WTC11 (cell line): ENCODE measurements at regions not wholly inside any gene's neighbourhood (a gene's known extent, or its start where the extent isn't known, plus 50 kb on each side); places are given as distances from the start of the nearest gene placed in this dataset.

Experiments
- ATAC-seq: fragments of 200-7000 bp; cut with Tn5 transposase; 2 replicates; pipeline ENCODE4 v1.10.0; 2021; ENCODE audit warnings: mild to moderate bottlenecking, moderate library complexity
- CTCF ChIA-PET: fragments of 300-600 bp; sonication (Branson Sonifier 250); formaldehyde crosslinking; loops from one replicate; lab custom pipeline; 2021; ENCODE audit warnings: antibody characterized with exemption; lab: Charles Lee
- POLR2A ChIA-PET: fragments of 350-600 bp; sonication (Branson Sonifier 250); formaldehyde crosslinking; loops from one replicate; lab custom pipeline; 2021; ENCODE audit warnings: antibody characterized with exemption; lab: Charles Lee
- DNase-seq: peaks from one replicate; pipeline ENCODE4 v3.0.0; 2021; ENCODE audit warnings: low spot score
- H3K27ac Mint-ChIP-seq: 2 replicates; pipeline ENCODE4 v1.8.0; 2021; ENCODE audit warnings: mixed read lengths
- H3K27me3 Mint-ChIP-seq: 2 replicates; pipeline ENCODE4 v1.8.0; 2021; ENCODE audit warnings: low read depth, mild to moderate bottlenecking, moderate library complexity, mixed read lengths
- H3K36me3 Mint-ChIP-seq: 2 replicates; pipeline ENCODE4 v1.8.0; 2021; ENCODE audit warnings: mixed read lengths
- H3K4me1 Mint-ChIP-seq: 2 replicates; pipeline ENCODE4 v1.8.0; 2022; ENCODE audit warnings: mixed read lengths
- H3K4me3 Mint-ChIP-seq: 2 replicates; pipeline ENCODE4 v1.8.0; 2021; ENCODE audit warnings: mild to moderate bottlenecking, moderate library complexity, mixed read lengths
- H3K9me3 Mint-ChIP-seq: 2 replicates; pipeline ENCODE4 v1.8.0; 2021; ENCODE audit warnings: mixed read lengths
- AFF4 ChIP-seq: sonication (generic); formaldehyde crosslinking; IDR thresholded peaks from 2 replicates; pipeline ENCODE4 v1.8.1; 2023; ENCODE audit warnings: mild to moderate bottlenecking, missing genetic modification reagents, borderline replicate concordance
- AR ChIP-seq: fragments of 250-450 bp; sonication (Bioruptor Pico); IDR thresholded peaks from 2 replicates; pipeline ENCODE4 v1.9.0; 2021; ENCODE audit warnings: mild to moderate bottlenecking
- CDX4 ChIP-seq: fragments of 250-450 bp; sonication (Bioruptor Pico); IDR thresholded peaks from 2 replicates; pipeline ENCODE4 v1.9.0; 2021; ENCODE audit warnings: moderate library complexity, mild to moderate bottlenecking, inconsistent platforms, borderline replicate concordance
- CREB1 ChIP-seq: sonication (generic); formaldehyde crosslinking; IDR thresholded peaks from 2 replicates; pipeline ENCODE4 v1.8.0; 2023; ENCODE audit warnings: mild to moderate bottlenecking, missing genetic modification reagents
- FOXK1 ChIP-seq: sonication (generic); formaldehyde crosslinking; IDR thresholded peaks from 2 replicates; pipeline ENCODE4 v1.8.0; 2022; ENCODE audit warnings: mild to moderate bottlenecking, moderate library complexity, missing genetic modification reagents
- GABPB1 ChIP-seq: sonication (generic); formaldehyde crosslinking; IDR thresholded peaks from 2 replicates; pipeline ENCODE4 v1.8.1; 2023; ENCODE audit warnings: mild to moderate bottlenecking, missing genetic modification reagents
- GTF2I ChIP-seq: fragments of 250-450 bp; sonication (Bioruptor Pico); conservative IDR thresholded peaks from 2 replicates; pipeline ENCODE4 v1.4.0; 2021; ENCODE audit warnings: mild to moderate bottlenecking
- HMGA2 ChIP-seq: fragments of 250-450 bp; sonication (Bioruptor Pico); IDR thresholded peaks from 2 replicates; pipeline ENCODE4 v1.4.0; 2021; ENCODE audit warnings: mild to moderate bottlenecking, moderate library complexity
- KAT7 ChIP-seq: sonication (generic); formaldehyde crosslinking; IDR thresholded peaks from 2 replicates; pipeline ENCODE4 v1.8.1; 2023; ENCODE audit warnings: missing genetic modification reagents, mild to moderate bottlenecking, borderline replicate concordance
- MAX ChIP-seq: sonication (generic); formaldehyde crosslinking; IDR thresholded peaks from 2 replicates; pipeline ENCODE4 v1.8.0; 2022; ENCODE audit warnings: mild to moderate bottlenecking, missing genetic modification reagents
- MXD4 ChIP-seq: fragments of 250-450 bp; sonication (Bioruptor Pico); IDR thresholded peaks from 2 replicates; pipeline ENCODE4 v1.8.0; 2021; ENCODE audit warnings: mild to moderate bottlenecking, moderate library complexity, borderline replicate concordance
- NR1H2 ChIP-seq: sonication (generic); formaldehyde crosslinking; IDR thresholded peaks from 2 replicates; pipeline ENCODE4 v1.9.0; 2021; ENCODE audit warnings: mild to moderate bottlenecking, moderate library complexity, missing genetic modification reagents
- TEAD4 ChIP-seq: sonication (generic); formaldehyde crosslinking; IDR thresholded peaks from 2 replicates; pipeline ENCODE4 v1.8.0; 2022; ENCODE audit warnings: mild to moderate bottlenecking, missing genetic modification reagents
- ZBTB21 ChIP-seq: sonication (generic); formaldehyde crosslinking; IDR thresholded peaks from 2 replicates; pipeline ENCODE4 v1.8.1; 2023; ENCODE audit warnings: mild to moderate bottlenecking, missing genetic modification reagents, borderline replicate concordance
- ZNF232 ChIP-seq: sonication (generic); formaldehyde crosslinking; IDR thresholded peaks from 2 replicates; pipeline ENCODE4 v1.8.0; 2022; ENCODE audit warnings: mild to moderate bottlenecking, missing genetic modification reagents
- ZNF281 ChIP-seq: sonication (generic); formaldehyde crosslinking; IDR thresholded peaks from 2 replicates; pipeline ENCODE4 v1.8.0; 2023; ENCODE audit warnings: mild to moderate bottlenecking, missing genetic modification reagents
- ZNF396 ChIP-seq: fragments of 250-450 bp; sonication (Bioruptor Pico); IDR thresholded peaks from 2 replicates; pipeline ENCODE4 v1.8.0; 2021; ENCODE audit warnings: mild to moderate bottlenecking, moderate library complexity, borderline replicate concordance
- ZNF423 ChIP-seq: fragments of 250-450 bp; sonication (Bioruptor Pico); IDR thresholded peaks from 2 replicates; pipeline ENCODE4 v2.1.2; 2022; ENCODE audit warnings: mild to moderate bottlenecking, moderate library complexity
- ZNF512 ChIP-seq: sonication (generic); formaldehyde crosslinking; IDR thresholded peaks from 2 replicates; pipeline ENCODE4 v1.8.1; 2022; ENCODE audit warnings: missing genetic modification reagents, borderline replicate concordance
- ZSCAN18 ChIP-seq: fragments of 250-450 bp; sonication (Bioruptor Pico); IDR thresholded peaks from 2 replicates; pipeline ENCODE4 v2.1.2; 2022; ENCODE audit warnings: mild to moderate bottlenecking, moderate library complexity

- TF ChIP-seq ZSCAN18 (CRISPR knock-in tag) (no peak), GABPB1 (no peak), ZBTB21 (CRISPR knock-in tag) (no peak), CDX4 (no peak)
Measured at GRCh38 chr15:91374336-91374735, 274.3 kb downstream of the SV2B start (continued).

GRCh38 chr15:91376038-91376437, 276.0 kb downstream of the SV2B start:
- POLR2A ChIA-PET = no interaction called here
- Mint-ChIP-seq H3K4me3 (no peak overlapping the region), H3K4me1 (no peaks in the 10 kb centered on the region), H3K27ac (no peak overlapping the region), H3K27me3 (peaks cover 5% of the 10 kb centered on the region; the same call in 1 of the 2 replicates), H3K9me3 (peaks cover 66% of the 10 kb centered on the region), H3K36me3 (peaks cover 20% of the 10 kb centered on the region)
- ATAC-seq (no peak), DNase-seq (no peak)
- CTCF ChIA-PET = interaction anchor here (1.0 kb wide), 1 partner anchor 331 kb away, joined by 3 read pairs; no protein-coding TSS in a partner anchor
- TF ChIP-seq ZNF396 (CRISPR knock-in tag) (no peak), ZNF232 (CRISPR knock-in tag) (no peak), CREB1 (no peak), CDX4 (no peak), ZNF512 (no peak), TEAD4 (CRISPR knock-in tag) (no peak), GTF2I (CRISPR knock-in tag) (no peak), ZNF281 (CRISPR knock-in tag) (no peak), FOXK1 (CRISPR knock-in tag) (no peak), KAT7 (CRISPR knock-in tag) (no peak), GABPB1 (no peak), HMGA2 (CRISPR knock-in tag) (no peak)

GRCh38 chr15:91380114-91380513, 280.1 kb downstream of the SV2B start:
- peaks cover 40% of the 10 kb centered on the region for H3K9me3 Mint-ChIP-seq
- CTCF ChIA-PET = no interaction called here
- H3K27me3 Mint-ChIP-seq = no peaks in the 10 kb centered on the region
- H3K36me3 Mint-ChIP-seq = peaks cover 10% of the 10 kb centered on the region
- POLR2A ChIA-PET = no interaction called here
- no peak overlapping the region for H3K4me3 Mint-ChIP-seq
- no peak for DNase-seq
- peaks cover 7% of the 10 kb centered on the region for H3K4me1 Mint-ChIP-seq
- no peak overlapping the region for H3K27ac Mint-ChIP-seq
- ATAC-seq = no peak
- TF ChIP-seq AFF4 (CRISPR knock-in tag) (no peak), AR (CRISPR knock-in tag) (no peak), NR1H2 (CRISPR knock-in tag) (no peak), TEAD4 (CRISPR knock-in tag) (no peak), ZNF423 (no peak), MAX (CRISPR knock-in tag) (no peak), MXD4 (CRISPR knock-in tag) (no peak), ZNF232 (CRISPR knock-in tag) (no peak)
